ENCODE measurements at regions not wholly inside any gene's neighbourhood (a gene's known extent, or its start where the extent isn't known, plus 50 kb on each side); places are given as distances from the start of the nearest gene placed in this dataset.

GRCh38 chr5:74072646-74073045 is 446.6 kb downstream of the ARHGEF28 start:
- no peak for DNase-seq (ENCODE audit: low read depth in 2 of 3, low spot score in 2 of 3)

GRCh38 chr5:74070766-74071165 is 444.8 kb downstream of the ARHGEF28 start:
- no peak for DNase-seq (ENCODE audit: low read depth in 2 of 3, low spot score in 2 of 3)

- DNase-seq (ENCODE audit: low read depth in 2 of 3, low spot score in 2 of 3) = no peak
Measured at GRCh38 chr5:74069741-74070140, 443.7 kb downstream of the ARHGEF28 start.

GRCh38 chr5:74067748-74068541 is 441.9 kb downstream of the ARHGEF28 start:
- no peak for DNase-seq (ENCODE audit: low read depth in 2 of 3, low spot score in 2 of 3)

- DNase-seq (ENCODE audit: low read depth in 2 of 3, low spot score in 2 of 3) = no peak
Measured at GRCh38 chr5:74064911-74065310, 438.9 kb downstream of the ARHGEF28 start.

- DNase-seq (ENCODE audit: low read depth in 2 of 3, low spot score in 2 of 3) = no peak
Measured at GRCh38 chr5:74064225-74064624, 438.2 kb downstream of the ARHGEF28 start.

GRCh38 chr5:74063821-74064220 is 437.8 kb downstream of the ARHGEF28 start:
- no peak for DNase-seq (ENCODE audit: low read depth in 2 of 3, low spot score in 2 of 3)

- DNase-seq (ENCODE audit: low read depth in 2 of 3, low spot score in 2 of 3) = no peak
Measured at GRCh38 chr5:74063346-74063745, 437.4 kb downstream of the ARHGEF28 start.

GRCh38 chr5:74061292-74061691 is 435.3 kb downstream of the ARHGEF28 start:
- no peak for DNase-seq (ENCODE audit: low read depth in 2 of 3, low spot score in 2 of 3)

- no peak for DNase-seq (ENCODE audit: low read depth in 2 of 3, low spot score in 2 of 3)
Measured at GRCh38 chr5:74059706-74060105, 433.7 kb downstream of the ARHGEF28 start.

- DNase-seq (ENCODE audit: low read depth in 2 of 3, low spot score in 2 of 3) = no peak
Measured at GRCh38 chr5:74056789-74057164, 430.8 kb downstream of the ARHGEF28 start.

GRCh38 chr5:74056107-74056788 is 430.3 kb downstream of the ARHGEF28 start:
- no peak for DNase-seq (ENCODE audit: low read depth in 2 of 3, low spot score in 2 of 3)

GRCh38 chr5:74055486-74056106 is 429.6 kb downstream of the ARHGEF28 start:
- DNase-seq (ENCODE audit: low read depth in 2 of 3, low spot score in 2 of 3) = no peak

- DNase-seq (ENCODE audit: low read depth in 2 of 3, low spot score in 2 of 3) = no peak
Measured at GRCh38 chr5:74054641-74055421, 428.8 kb downstream of the ARHGEF28 start.

GRCh38 chr5:74054139-74054538 is 428.1 kb downstream of the ARHGEF28 start:
- DNase-seq (ENCODE audit: low read depth in 2 of 3, low spot score in 2 of 3) = no peak

GRCh38 chr5:74052441-74053221 is 426.6 kb downstream of the ARHGEF28 start:
- DNase-seq (ENCODE audit: low read depth in 2 of 3, low spot score in 2 of 3) = no peak

GRCh38 chr5:74051076-74051475 is 425.1 kb downstream of the ARHGEF28 start:
- DNase-seq (ENCODE audit: low read depth in 2 of 3, low spot score in 2 of 3) = no peak

GRCh38 chr5:74044936-74045335 is 418.9 kb downstream of the ARHGEF28 start:
- DNase-seq (ENCODE audit: low read depth in 2 of 3, low spot score in 2 of 3) = no peak

GRCh38 chr5:74042959-74043358 is 417.0 kb downstream of the ARHGEF28 start:
- DNase-seq (ENCODE audit: low read depth in 2 of 3, low spot score in 2 of 3) = no peak

GRCh38 chr5:74042559-74042958 is 416.6 kb downstream of the ARHGEF28 start:
- no peak for DNase-seq (ENCODE audit: low read depth in 2 of 3, low spot score in 2 of 3)

- no peak for DNase-seq (ENCODE audit: low read depth in 2 of 3, low spot score in 2 of 3)
Measured at GRCh38 chr5:74041913-74042312, 415.9 kb downstream of the ARHGEF28 start.

Data from activated CD8-positive, alpha-beta memory T cell treated with anti-CD3 and anti-CD28 coated beads for 48 hours (primary cell).